ENCODE measurements at regions not wholly inside any gene's neighbourhood (a gene's known extent, or its start where the extent isn't known, plus 50 kb on each side); places are given as distances from the start of the nearest gene placed in this dataset.
"Not testable (repeated sequence)": the region's sequence is repeated elsewhere in the genome, so short reads cannot be mapped to it uniquely, and the experiment has no call there.

DNA sequence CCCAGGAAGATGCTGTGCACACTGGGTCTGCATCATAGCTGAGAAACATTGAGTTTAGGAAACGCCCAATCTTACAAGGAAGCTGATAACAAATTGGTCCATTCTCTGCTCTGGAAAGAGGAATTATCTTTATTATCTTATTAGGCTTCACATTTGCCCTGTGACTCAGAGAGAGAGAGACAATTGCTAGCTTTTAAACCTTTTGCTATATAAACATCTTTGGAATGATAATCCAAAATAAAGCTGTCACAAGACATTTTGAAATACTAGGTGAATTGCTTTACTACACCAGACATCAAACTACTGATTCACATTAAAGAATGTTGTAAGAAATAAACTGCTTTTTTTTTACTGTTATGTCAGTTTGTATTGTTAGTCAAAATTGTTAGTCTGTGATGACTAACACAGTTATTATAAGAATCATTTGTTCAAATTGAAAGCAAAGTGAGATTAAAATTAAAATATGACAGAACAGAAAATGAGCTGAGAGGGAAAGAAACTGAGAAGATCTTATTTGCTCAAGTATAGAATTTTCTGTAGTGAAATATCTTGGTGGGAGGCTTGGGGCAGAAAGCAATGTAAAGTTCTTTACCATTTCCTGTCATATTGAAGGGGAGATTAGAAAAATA is 765.4 kb upstream of the PCDH10 start:
- Mint-ChIP-seq H3K36me3 (ENCODE audit: insufficient read depth) (no peaks in the 10 kb centered on the region), H3K27me3 (no peaks in the 10 kb centered on the region), H3K4me1 (ENCODE audit: low read depth in 2 of 2) (no peaks in the 10 kb centered on the region), H3K27ac (no peak overlapping the region), H3K4me3 (no peak overlapping the region), H3K9me3 (peaks cover 10 to 21% of the 10 kb centered on the region in 2 donors)
- DNase-seq (no peak), ATAC-seq (replicated peaks) (no peak)

DNA sequence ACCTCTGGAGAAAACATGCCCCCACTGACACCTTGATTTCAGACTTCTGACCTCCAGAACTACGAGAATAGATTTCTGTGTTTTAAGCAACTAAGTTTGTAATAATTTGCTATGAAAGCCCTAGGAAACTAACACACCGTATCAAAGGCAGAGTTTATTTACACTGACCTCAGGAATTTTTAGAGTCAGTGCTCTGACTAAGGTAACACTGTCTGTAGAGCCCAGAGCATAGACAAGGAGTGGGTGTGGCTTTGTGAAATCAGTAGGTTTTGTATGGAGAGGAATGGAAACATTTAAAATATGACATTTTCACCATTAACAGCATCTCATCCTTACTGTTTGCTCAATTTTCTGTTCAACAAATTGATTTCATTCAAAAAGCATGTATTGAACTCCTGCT is 764.4 kb upstream of the PCDH10 start:
- ATAC-seq (replicated peaks) (no peak), DNase-seq (no peak)
- Mint-ChIP-seq H3K27me3 (no peaks in the 10 kb centered on the region), H3K4me3 (no peak overlapping the region), H3K36me3 (ENCODE audit: insufficient read depth) (no peaks in the 10 kb centered on the region), H3K9me3 (peaks cover 15 to 22% of the 10 kb centered on the region in 2 donors), H3K4me1 (ENCODE audit: low read depth in 2 of 2) (no peaks in the 10 kb centered on the region), H3K27ac (no peak overlapping the region)

DNA sequence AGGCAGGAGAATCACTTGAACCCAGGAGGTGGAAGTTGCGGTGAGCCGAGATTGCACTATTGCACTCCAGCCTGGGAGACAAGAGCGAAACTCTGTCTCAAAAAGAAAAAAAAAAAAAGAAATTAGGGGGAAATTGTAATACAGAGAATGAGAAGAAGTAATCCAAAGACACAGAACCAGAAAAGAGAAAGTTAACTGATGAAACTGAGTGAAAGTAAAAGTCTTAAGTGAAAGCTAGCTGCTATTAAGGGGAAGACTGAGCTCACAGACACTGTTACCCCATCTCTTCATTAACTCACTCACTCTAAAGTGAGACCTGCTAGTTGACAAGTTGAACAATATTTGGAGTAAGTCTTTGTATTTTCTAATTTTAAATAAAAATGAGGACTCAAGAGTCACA is 763.0 kb upstream of the PCDH10 start:
- DNase-seq (no peak), ATAC-seq (replicated peaks) (no peak)
- Mint-ChIP-seq H3K4me1 (ENCODE audit: low read depth in 2 of 2) (no peaks in the 10 kb centered on the region), H3K36me3 (ENCODE audit: insufficient read depth) (no peaks in the 10 kb centered on the region), H3K27me3 (no peaks in the 10 kb centered on the region), H3K27ac (no peak overlapping the region), H3K9me3 (peaks cover 12 to 20% of the 10 kb centered on the region in 2 donors), H3K4me3 (no peak overlapping the region)

DNA sequence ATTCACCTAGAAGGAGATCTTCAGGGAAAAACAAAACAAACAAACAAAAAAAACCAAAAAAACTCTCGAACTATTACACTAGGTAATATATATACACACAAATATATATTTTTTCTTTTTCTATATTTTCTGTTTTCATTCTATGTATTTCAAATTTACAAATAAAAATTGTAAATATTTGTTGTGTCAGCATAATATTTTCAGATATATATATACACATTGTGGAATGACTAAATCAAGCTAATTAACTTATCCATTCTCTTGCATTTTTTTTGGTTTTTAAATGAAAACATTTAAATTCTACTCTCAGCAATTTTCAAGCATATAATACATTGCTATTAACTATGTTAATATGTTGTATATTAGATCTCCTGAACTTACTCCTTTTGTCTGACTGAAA is 762.0 kb upstream of the PCDH10 start:
- Mint-ChIP-seq H3K27me3 (no peaks in the 10 kb centered on the region), H3K9me3 (peaks cover 12 to 13% of the 10 kb centered on the region in 2 donors), H3K4me3 (no peak overlapping the region), H3K36me3 (ENCODE audit: insufficient read depth) (no peaks in the 10 kb centered on the region), H3K27ac (no peak overlapping the region), H3K4me1 (ENCODE audit: low read depth in 2 of 2) (no peaks in the 10 kb centered on the region)
- DNase-seq (no peak), ATAC-seq (replicated peaks) (no peak)

DNA sequence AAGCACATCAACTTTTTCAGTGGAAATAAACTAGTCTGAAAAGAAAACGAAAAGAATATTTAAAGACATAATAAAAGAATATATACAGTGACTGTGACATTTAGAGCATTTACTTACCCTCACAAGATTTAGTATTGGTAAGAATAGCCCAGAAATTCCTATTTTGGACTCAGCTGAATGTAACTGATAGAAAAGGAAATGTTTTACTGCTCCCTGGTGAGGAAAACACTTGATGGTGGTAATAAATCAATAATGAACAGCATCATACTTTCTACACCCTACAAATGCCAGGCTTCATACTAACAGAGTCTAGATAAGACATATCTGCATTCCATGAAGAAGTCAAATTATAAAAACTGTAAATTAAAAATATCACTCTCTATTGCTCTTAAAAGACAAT is 753.5 kb upstream of the PCDH10 start:
- Mint-ChIP-seq H3K27ac (no peak overlapping the region), H3K4me3 (no peak overlapping the region), H3K36me3 (ENCODE audit: insufficient read depth) (no peaks in the 10 kb centered on the region), H3K4me1 (ENCODE audit: low read depth in 2 of 2) (no peaks in the 10 kb centered on the region), H3K27me3 (no peaks in the 10 kb centered on the region), H3K9me3 (peaks cover 3 to 21% of the 10 kb centered on the region in 2 donors)
- no peak for ATAC-seq (replicated peaks)
- DNase-seq, result no peak

DNA sequence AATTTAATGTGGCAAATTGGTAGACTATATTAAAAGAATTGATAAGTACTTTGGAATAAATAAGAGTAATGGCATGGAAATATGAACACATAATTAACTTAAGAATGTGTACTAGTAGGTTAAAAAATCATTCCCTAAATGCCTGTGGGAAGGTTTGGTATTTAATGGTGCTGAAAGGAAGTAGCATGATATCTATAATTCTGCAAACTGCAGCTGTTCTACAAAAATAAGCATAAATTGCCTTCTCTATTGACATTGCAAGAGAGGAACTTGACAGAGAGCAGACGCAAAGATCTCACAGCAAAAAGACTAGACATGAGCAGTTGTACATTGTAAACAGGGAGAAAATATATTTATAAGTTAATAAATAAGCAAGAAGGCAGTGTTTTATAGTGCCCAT is 752.5 kb upstream of the PCDH10 start:
- Mint-ChIP-seq H3K4me1 (ENCODE audit: low read depth in 2 of 2) (no peaks in the 10 kb centered on the region), H3K4me3 (no peak overlapping the region), H3K27ac (no peak overlapping the region), H3K9me3 (peaks cover 5 to 30% of the 10 kb centered on the region in 2 donors), H3K27me3 (no peaks in the 10 kb centered on the region), H3K36me3 (ENCODE audit: insufficient read depth) (no peaks in the 10 kb centered on the region)
- ATAC-seq (replicated peaks) (no peak), DNase-seq (no peak)

DNA sequence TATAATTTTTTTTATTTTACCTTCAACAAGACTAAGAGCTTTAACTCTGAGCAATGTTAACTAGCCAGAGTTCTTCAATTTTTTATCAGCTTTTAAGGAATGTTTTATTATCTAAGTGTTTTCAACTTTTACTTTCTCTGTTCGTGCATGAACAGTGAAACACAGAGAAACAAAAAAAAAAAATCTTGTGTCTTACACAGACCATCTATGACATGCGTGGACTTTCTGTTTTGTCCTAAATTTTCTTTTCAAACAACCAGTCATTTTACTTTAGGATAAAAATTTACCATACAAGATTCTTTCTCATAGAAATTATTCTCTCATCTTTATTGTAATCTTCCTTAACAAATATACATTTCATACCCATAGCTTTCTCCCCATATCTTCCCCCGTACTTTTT is 731.9 kb upstream of the PCDH10 start:
- DNase-seq (no peak), ATAC-seq (replicated peaks) (no peak)
- Mint-ChIP-seq H3K4me3 (no peak overlapping the region), H3K36me3 (ENCODE audit: insufficient read depth) (no peaks in the 10 kb centered on the region), H3K9me3 (peaks cover 6 to 12% of the 10 kb centered on the region in 2 donors), H3K4me1 (ENCODE audit: low read depth in 2 of 2) (no peaks in the 10 kb centered on the region), H3K27ac (no peak overlapping the region), H3K27me3 (no peaks in the 10 kb centered on the region)

DNA sequence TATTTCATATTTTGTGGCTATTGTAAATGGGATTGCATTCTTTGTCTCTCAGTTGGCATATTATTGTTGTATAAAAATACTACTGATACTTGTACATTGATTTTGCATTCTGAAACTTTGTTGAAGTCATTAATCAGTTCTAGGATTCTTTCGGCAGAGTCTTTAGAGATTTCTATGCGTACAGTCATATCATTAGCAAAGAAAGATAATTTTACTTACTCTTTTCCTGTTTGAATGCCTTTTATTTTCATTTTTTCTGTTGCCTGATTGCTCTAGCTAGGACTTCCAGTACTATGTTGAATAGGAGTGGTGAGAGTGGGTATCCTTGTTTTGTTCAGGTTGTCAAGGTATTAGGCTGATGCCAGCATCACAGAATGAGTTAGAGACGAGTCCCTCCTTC is 722.0 kb upstream of the PCDH10 start:
- Mint-ChIP-seq H3K4me1 (ENCODE audit: low read depth in 2 of 2) (no peaks in the 10 kb centered on the region), H3K36me3 (ENCODE audit: insufficient read depth) (no peaks in the 10 kb centered on the region), H3K27ac (no peak overlapping the region), H3K9me3 (peaks cover 0 to 6% of the 10 kb centered on the region in 2 donors), H3K4me3 (no peak overlapping the region), H3K27me3 (no peaks in the 10 kb centered on the region)
- no peak for DNase-seq
- no peak for ATAC-seq (replicated peaks)

DNA sequence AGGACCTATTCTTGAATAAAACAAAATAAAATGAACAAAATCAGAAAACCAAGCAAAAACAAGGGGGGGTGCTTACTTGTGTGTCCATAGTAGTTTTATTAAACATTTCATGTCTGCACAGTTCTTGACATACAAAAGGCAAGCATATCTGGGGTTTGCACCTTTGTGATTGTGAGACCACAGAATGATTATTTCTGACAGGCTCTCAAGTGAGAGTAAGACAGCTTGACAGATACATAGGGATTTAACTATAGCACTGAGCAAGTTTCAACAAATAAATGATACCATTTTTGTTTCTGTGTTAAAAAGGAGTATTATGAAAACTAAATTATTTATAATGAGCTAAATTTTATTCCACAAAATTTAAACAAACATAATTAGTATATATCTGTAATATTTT is 712.0 kb upstream of the PCDH10 start:
- H3K4me1 Mint-ChIP-seq (ENCODE audit: low read depth in 2 of 2), result no peaks in the 10 kb centered on the region
- no peak overlapping the region for H3K4me3 Mint-ChIP-seq
- DNase-seq (no peak), ATAC-seq (replicated peaks) (no peak)
- H3K27ac Mint-ChIP-seq, result no peak overlapping the region
- peaks cover 5 to 11% of the 10 kb centered on the region in 2 donors for H3K9me3 Mint-ChIP-seq
- no peaks in the 10 kb centered on the region for H3K27me3 Mint-ChIP-seq
- H3K36me3 Mint-ChIP-seq (ENCODE audit: insufficient read depth), result no peaks in the 10 kb centered on the region

DNA sequence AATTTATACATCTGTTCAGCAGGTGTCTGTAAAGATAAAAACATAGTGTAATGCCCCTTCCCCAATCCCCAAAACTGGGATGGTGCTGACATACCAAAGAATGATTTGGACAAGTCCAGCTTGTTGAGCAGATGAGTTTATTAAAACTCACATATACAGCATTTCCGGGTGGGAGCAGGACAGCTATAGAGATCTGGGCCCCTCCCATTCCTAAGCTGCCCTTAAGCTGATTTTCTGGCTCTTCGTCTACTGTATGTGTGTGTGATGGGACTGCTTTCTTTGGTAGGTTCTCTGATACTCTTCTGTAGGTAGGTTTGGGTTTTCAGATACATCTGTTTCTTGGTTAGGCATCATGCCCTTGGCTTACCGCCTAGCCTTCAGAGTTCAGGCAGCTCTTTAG is 703.7 kb upstream of the PCDH10 start:
- H3K27ac Mint-ChIP-seq, result no peak overlapping the region
- DNase-seq, result no peak
- no peaks in the 10 kb centered on the region for H3K27me3 Mint-ChIP-seq
- no peak for ATAC-seq (replicated peaks)
- no peaks in the 10 kb centered on the region for H3K36me3 Mint-ChIP-seq (ENCODE audit: insufficient read depth)
- H3K4me1 Mint-ChIP-seq (ENCODE audit: low read depth in 2 of 2), result no peaks in the 10 kb centered on the region
- peaks cover 10 to 19% of the 10 kb centered on the region in 2 donors for H3K9me3 Mint-ChIP-seq
- H3K4me3 Mint-ChIP-seq, result no peak overlapping the region

DNA sequence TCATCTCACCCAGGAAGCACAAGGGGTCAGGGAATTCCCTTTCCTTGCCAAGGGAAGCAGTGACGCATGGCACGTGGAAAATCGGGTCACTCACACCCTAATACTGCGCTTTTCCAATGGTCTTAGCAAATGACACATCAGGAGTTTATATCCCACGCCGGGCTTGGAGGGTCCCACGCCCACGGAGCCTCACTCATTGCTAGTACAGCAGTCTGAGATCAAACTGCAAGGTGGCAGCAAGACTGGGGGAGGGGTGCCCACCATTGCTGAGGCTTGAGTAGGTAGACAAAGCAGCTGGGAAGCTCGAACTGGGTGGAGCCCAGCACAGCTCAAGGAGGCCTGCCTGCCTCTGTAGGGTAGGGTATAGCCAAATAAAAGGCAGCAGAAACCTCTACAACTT is 691.1 kb upstream of the PCDH10 start:
- not testable (repeated sequence) for H3K4me3 Mint-ChIP-seq; H3K27ac Mint-ChIP-seq; DNase-seq; H3K4me1 Mint-ChIP-seq (ENCODE audit: low read depth in 2 of 2); ATAC-seq (replicated peaks); H3K36me3 Mint-ChIP-seq (ENCODE audit: insufficient read depth); H3K27me3 Mint-ChIP-seq
- H3K9me3 Mint-ChIP-seq, result peaks cover 8 to 11% of the 10 kb centered on the region in 2 donors

DNA sequence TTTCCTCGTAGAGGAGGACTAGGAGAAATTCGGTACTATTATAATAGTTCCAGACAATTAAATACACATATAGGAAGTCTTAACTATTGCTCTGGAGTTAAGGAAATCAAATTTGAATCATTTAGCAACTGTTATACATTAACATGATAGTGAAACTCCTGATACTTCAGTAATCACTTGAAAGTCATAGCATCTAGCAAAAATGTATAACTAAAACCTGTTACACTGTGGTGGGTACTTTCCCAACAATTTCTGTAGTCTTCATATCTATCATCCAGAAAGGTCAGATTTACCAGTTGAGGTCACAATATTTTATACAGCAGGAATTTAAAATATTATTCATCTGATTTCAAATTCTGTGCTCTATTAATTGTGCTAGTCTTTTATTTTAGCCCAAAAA is 669.6 kb upstream of the PCDH10 start:
- peaks cover 2 to 22% of the 10 kb centered on the region in 2 donors for H3K9me3 Mint-ChIP-seq
- no peaks in the 10 kb centered on the region for H3K36me3 Mint-ChIP-seq (ENCODE audit: insufficient read depth)
- ATAC-seq (replicated peaks) (no peak), DNase-seq (no peak)
- no peak overlapping the region for H3K4me3 Mint-ChIP-seq
- H3K27ac Mint-ChIP-seq, result no peak overlapping the region
- no peaks in the 10 kb centered on the region for H3K4me1 Mint-ChIP-seq (ENCODE audit: low read depth in 2 of 2)
- H3K27me3 Mint-ChIP-seq, result no peaks in the 10 kb centered on the region

DNA sequence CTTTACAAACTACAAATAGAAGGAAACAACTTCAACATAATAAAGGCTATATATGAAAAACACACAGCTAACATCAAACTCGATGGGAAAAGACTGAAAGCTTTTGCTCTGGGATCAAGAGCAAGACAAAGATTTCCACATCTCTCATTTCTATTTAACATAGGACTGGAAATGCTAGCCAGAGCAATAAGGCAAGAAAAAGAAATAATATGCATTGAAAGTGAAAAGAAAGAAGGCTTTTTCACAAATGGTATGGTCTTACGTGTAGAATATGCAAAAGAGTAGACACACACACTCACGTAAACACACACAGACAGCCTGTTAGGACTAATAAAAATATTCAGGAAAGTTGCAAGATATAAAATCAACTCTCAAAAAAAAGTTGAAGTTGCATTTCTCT is 660.5 kb upstream of the PCDH10 start:
- Mint-ChIP-seq H3K36me3 (ENCODE audit: insufficient read depth) (no peaks in the 10 kb centered on the region), H3K27me3 (no peaks in the 10 kb centered on the region), H3K4me1 (ENCODE audit: low read depth in 2 of 2) (no peaks in the 10 kb centered on the region), H3K4me3 (no peak overlapping the region), H3K27ac (no peak overlapping the region), H3K9me3 (peaks cover 0 to 2% of the 10 kb centered on the region in 2 donors)
- no peak for DNase-seq
- ATAC-seq (replicated peaks), result no peak

DNA sequence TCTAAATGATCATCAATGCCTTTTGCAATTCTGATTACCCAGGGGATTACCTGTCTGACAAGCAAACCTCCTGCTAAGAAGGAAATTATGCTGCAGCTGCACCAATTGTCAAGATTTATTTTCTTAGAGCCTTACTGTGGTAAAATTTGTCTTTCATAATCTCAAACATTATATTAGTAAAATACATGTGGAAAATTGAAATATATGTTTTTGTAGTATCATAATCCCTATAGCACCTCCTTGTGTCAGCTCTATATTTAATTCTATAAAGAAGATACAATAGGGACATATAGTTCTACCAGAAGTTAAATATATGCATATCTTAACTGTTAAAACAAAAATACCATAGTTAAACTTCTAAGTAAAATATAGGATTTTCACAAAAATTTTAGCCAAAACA is 655.6 kb upstream of the PCDH10 start:
- no peaks in the 10 kb centered on the region for H3K27me3 Mint-ChIP-seq
- no peak for ATAC-seq (replicated peaks)
- H3K4me1 Mint-ChIP-seq (ENCODE audit: low read depth in 2 of 2), result no peaks in the 10 kb centered on the region
- H3K9me3 Mint-ChIP-seq, result peaks cover 0 to 3% of the 10 kb centered on the region in 2 donors
- no peak overlapping the region for H3K27ac Mint-ChIP-seq
- H3K4me3 Mint-ChIP-seq, result no peak overlapping the region
- H3K36me3 Mint-ChIP-seq (ENCODE audit: insufficient read depth), result no peaks in the 10 kb centered on the region
- DNase-seq, result no peak
